ENCODE measurements at regions not wholly inside any gene's neighbourhood (a gene's known extent, or its start where the extent isn't known, plus 50 kb on each side); places are given as distances from the start of the nearest gene placed in this dataset.

DNA sequence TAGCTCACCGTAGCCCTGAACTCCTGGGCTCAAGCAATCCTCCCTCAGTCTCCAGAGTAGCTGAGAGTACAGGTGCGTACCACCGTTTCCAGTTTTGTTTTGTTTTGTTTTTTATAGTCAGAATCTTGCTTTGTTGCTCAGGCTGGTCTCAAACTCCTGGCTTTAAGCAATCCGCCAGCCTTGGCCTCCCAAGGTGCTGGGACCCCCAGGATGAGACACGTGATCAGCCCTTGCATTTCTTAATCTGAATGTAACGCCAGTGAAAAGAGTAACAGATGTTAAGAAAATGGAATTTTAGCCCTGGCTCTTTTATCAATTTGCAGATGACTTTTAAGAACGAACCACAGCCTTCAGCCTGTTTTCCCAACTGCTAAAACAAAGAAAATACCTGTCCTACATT is 451.3 kb downstream of the SHQ1 start:
- no peak for DNase-seq (ENCODE audit: low read depth)

DNA sequence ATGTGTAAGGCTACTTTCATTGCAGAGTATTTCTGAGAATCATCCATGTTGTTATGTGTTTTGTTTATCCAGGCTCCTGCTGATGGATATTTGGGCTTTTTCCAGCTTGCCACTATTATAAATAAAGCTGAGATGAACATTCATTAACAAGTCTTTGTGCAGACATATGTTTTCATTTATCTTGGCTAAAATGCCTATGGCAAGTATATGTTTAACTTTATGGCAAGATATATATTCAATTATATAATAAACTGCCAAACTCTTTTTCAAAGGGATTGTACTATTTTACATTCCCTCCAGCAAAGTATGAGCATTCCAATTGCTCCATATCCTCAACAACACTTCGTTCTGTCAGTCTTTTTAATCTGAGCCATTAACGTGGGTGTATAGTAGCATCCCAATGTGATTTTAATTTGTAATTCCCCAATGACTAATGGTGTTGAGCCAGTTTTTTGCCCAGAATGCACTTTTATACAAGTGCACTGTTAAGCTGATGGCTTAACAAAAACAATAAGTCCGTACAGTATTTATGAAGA is 452.4 kb downstream of the SHQ1 start:
- DNase-seq (ENCODE audit: low read depth): no peak

DNA sequence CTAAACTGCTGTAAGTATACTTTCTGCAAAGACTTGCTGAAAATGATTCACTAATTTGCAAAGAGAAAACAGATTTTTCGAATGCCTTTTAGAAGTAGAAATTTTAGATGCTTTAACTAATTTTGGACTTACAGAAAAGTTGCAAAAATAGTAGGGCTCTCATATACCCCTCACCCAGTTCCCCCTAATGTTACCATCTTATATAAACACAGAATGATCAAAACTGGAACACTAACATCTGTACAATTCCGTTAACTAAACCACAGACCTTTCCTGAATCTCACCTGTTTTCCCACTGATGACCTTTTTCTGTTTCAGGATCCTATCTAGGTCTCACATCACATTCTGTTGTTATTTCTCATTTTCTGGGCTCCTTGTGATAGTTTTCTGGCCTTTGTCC is 454.8 kb downstream of the SHQ1 start:
- no peak for DNase-seq (ENCODE audit: low read depth)

GRCh38 chr3:72391659-72392058 is 456.6 kb downstream of the SHQ1 start:
- DNase-seq (ENCODE audit: low read depth): no peak

DNA sequence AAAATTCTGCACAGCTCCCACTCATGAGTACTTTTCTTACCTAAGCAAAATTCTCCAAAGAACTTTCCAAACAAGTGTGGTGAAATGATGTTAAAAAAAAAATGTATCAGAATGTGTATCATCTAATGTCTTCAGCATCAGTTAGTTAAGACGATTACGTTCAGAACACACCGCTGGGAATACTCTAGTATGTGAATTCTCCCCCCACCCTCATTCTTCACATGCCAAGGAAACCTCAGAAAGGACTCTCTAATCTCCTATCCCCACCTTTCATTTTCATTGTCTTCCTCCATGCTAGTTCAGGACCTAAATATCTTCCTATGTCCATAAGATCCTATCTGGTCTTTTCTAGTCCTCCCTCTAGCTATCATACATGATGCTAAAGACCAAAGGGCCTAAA is 457.4 kb downstream of the SHQ1 start:
- no peak for DNase-seq (ENCODE audit: low read depth)

GRCh38 chr3:72388644-72389043 is 459.6 kb downstream of the SHQ1 start:
- no peak for DNase-seq (ENCODE audit: low read depth)

GRCh38 chr3:72388117-72388516 is 460.1 kb downstream of the SHQ1 start:
- no peak for DNase-seq (ENCODE audit: low read depth)

DNA sequence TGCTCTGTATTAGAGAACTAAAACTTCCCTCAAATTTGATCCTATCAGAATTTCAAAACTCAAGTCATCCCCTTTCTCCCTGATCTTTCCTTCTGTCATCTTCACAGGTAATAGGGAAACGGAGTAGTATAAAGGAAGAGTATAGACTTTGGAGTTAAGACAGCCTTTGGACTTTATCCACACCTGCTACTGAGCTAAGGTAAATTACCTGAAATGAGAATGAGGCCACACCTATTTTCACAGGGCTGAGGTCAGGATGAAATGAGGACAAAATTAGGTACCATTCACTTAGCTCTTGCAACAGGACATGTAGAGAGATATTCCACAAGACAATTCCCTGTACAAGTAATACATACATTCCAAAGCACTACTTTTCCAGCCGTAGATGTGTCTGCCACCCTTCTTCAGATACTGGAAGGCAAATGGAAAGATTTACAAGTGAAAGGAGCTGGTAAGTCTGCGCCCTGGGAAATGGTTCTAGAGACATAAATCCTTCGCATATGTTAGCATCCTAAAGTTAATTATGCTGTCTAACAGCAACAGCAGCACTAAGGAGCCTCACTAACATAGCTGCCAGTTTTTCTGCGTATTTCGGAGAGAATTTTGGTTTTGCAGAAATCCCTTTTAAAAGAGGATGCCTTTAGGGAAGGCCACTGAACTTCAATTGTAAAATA is 461.8 kb downstream of the SHQ1 start:
- no peak for DNase-seq (ENCODE audit: low read depth)

GRCh38 chr3:72385167-72385566 is 463.1 kb downstream of the SHQ1 start:
- DNase-seq (ENCODE audit: low read depth): no peak

GRCh38 chr3:72384602-72385001 is 463.6 kb downstream of the SHQ1 start:
- DNase-seq (ENCODE audit: low read depth): no peak

GRCh38 chr3:72383883-72384282 is 464.4 kb downstream of the SHQ1 start:
- DNase-seq (ENCODE audit: low read depth): no peak

DNA sequence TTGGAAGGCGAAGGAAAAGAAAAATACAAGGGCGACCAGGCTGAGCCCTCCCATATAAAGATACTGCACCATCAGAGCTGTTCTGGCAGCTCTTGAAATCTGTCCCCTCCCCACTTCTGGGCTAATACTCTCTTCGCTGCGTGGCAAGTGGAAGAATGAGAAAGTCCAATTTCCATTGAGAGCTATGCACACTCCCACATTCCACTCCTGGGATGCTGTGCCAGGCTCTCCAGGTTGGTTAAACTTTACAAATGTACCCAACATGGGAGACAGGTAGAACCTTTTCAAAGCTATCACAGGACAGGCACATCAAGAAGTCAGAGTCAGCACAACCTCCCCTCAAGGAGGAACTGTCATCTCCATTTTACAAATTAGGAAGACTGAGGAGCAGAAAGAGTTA is 465.0 kb downstream of the SHQ1 start:
- DNase-seq (ENCODE audit: low read depth): no peak

GRCh38 chr3:72382460-72382859 is 465.8 kb downstream of the SHQ1 start:
- DNase-seq (ENCODE audit: low read depth): no peak

- DNase-seq (ENCODE audit: low read depth): no peak
Measured at GRCh38 chr3:72381584-72381983, 466.7 kb downstream of the SHQ1 start.

DNA sequence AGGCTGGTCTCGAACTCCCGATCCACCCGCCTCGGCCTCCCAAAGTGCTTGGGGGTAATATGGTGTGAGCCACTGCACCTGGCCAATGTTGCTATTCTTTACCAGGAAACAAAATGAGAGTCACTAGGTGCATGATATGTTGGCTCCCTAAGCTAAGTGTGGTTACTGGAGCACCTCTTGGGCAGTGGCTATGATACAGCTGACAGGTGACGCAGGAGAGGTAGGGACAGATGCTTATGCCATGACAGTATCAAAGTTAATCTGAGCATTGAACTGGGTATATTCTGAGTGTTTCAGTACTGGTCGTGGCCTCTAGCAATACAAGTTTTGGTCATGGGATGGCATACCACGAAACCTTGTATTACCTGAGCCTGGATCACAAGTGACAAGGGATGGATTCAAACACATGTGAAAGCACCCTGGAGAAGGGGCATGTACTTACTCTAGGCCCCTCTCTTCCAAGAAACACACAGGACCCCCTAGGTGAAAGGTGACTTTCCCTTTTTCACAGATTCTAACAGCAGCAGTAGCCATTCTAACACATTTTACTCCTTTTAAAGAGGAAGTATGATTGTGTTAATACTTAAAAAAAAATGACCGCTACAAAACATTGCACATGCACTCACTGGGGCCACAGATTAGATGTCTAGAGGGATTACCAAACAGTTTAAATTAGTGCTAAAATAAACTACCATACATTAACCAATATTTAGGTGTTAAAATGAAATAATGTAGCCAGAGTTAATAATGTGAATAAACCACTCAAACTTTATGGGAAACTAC is 467.3 kb downstream of the SHQ1 start:
- DNase-seq (ENCODE audit: low read depth): no peak

- peak; percentile 44 for DNase-seq (ENCODE audit: low read depth)
Measured at GRCh38 chr3:72380193-72380592, 468.1 kb downstream of the SHQ1 start.

DNA sequence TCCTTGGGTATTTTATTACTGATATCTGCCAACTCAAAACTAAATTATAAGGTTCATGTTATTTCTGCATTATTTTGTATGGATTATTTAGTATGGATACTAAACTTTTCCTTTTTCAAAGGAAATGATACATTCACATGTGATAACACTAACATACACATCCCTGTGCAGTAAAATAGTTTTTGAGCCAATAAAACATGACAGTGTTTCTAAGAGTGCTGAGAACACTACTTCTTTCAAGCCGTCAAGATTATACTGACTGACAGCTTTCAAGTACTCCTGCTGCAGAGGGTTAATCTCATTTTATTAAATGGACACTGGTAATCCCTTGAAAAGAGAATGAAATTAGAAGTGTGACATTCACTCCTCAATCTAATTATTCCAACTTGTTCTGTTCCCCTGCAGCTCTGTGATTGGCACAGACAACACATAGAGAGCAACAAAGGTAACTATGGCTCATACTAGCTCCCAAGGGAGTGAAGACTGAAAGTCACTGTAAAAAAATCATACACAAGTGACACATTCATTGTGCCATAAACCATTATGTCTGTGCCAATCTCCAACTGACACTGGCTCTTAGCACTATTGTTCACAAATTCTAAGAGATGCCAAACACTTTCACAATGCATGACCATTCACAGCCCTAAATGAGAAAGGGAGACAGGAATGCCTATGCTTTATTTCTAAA is 468.6 kb downstream of the SHQ1 start:
- no peak for DNase-seq (ENCODE audit: low read depth)

DNA sequence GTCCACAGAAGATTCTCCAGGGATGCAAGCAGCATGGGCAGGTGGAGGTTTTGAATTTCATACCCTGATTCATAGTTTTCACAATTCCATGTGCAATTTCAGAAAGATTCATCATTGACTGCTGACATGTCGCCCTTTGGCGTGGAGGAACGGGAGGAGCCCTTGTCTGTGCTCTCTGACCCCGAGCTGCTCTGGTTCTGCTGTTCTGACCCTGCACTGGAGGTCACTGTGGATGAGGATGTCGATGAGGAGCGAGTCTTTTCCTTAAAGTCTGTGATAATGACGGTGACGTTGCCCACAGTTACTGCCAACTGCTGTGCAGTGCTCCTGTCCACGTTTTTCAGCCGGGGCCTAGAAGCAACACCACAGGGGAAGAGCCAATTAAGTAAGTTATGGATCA is 470.0 kb downstream of the SHQ1 start:
- no peak for DNase-seq (ENCODE audit: low read depth)

DNA sequence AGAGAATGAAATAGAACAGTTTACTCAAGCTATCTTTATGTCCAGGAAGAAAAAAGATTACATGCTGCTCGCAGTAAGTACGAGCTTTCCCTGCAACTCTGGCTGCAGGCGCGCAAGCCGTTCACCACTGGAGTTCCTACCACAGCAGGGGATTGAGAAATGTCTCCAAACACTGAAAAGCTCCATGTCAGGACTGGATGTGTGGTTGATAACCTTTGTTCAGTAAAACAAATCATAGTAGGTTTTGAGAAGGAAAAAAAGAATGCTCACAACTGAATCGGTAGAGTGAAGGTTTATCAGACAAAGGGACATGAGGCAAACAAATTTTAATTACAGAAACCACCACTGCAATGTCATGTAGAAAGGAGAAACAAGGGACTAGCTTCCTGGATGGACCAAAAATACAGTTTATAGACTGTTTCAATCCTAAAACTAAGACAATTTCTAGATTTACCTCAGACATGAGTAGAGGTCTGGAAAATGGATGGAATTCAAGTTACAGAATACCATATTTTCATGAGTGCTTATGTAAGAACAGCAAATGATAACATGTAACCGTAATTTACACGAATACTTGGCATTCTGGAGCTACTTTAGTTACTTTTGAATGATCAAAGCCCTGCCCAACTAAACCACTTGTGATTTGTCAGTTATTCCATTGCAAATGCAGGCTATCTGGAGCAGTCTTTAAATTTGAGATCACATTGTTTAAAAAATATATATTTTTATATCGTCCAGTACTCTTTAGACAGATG is 471.1 kb downstream of the SHQ1 start:
- no peak for DNase-seq (ENCODE audit: low read depth)

GRCh38 chr3:72375237-72376076 is 472.8 kb downstream of the SHQ1 start:
- DNase-seq (ENCODE audit: low read depth): no peak

- DNase-seq (ENCODE audit: low read depth): no peak
Measured at GRCh38 chr3:72373139-72373538, 475.1 kb downstream of the SHQ1 start.
